Gastroesophageal sphincter (tissue), 3 donors: ENCODE measurements at regions not wholly inside any gene's neighbourhood (a gene's known extent, or its start where the extent isn't known, plus 50 kb on each side); places are given as distances from the start of the nearest gene placed in this dataset.

Experiments
- CTCF ChIP-seq, 4 experiments: fragments of 200-600 bp in 2 of 4; fragments of 450-650 bp in 2 of 4; sonication (generic) in 1 of 4; IDR thresholded peaks; one replicate each; pipeline ENCODE4 v1.5.1; 2017 to 2019; ENCODE audit warnings: antibody characterized with exemption in 4 of 4, mild to moderate bottlenecking in 2 of 4, moderate library complexity in 2 of 4
- POLR2A ChIP-seq, 2 donors: fragments of 450-650 bp; IDR thresholded peaks; one replicate each; pipeline ENCODE4 v1.6.1; 2017; ENCODE audit warnings: antibody characterized with exemption in 2 of 2, mild to moderate bottlenecking in 2 of 2, moderate library complexity in 1 of 2

DNA sequence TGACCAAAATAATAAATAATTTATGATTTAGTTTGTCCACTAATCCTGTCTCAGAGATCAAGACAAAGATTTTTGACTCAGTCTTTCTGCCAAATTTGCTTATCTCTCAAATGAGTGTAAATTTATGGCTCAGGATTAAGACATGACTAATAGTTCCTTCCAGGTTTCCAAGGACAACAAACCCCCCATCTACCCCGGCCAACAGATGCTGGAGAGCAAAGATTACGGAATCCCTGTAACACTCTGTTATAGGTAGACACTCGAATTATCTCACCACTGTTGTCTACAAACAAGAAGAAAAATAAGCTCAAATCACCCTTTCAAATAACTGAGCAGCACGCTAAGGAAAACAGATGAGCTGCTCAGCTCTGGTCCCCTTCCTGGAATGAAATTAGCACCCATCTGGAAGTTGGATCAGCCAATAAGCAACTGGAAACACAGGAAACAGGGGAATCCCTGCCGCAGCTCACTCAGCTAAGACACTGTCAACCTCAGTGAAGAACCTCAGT is 56.8 kb upstream of the SVIL start:
- TF ChIP-seq CTCF (IDR thresholded peaks at IDR 0.05) = no peak
- TF ChIP-seq POLR2A (IDR thresholded peaks at IDR 0.05) = no peak
